ENCODE measurements at regions not wholly inside any gene's neighbourhood (a gene's known extent, or its start where the extent isn't known, plus 50 kb on each side); places are given as distances from the start of the nearest gene placed in this dataset.

DNA sequence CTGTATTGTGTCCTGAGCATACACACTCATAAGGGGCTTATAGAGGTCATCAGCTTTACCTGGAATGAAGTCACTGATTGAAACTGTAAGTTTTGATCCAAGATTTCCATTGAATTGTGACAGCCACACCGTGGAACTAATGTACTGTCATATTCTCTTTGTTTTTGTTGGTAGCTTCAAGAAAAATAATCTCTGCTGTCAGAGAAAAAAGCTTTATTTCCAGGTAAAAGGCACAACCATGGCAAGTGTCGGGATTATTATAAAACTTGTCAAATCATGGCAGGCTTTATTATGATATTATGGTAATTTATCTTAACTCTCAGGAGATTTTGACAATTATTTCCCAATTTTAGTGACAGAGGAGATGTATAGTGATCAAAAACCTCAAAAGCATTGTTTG lies 191.2 kb downstream of the FAM170A start:
- no peak for DNase-seq
- H3K27me3 ChIP-seq (ENCODE audit: control insufficient read depth, insufficient read depth, low read length), result no peaks in the 10 kb centered on the region
- no peak overlapping the region for H2AK5ac ChIP-seq (ENCODE audit: low read depth, low read length)
- no peaks in the 10 kb centered on the region for H3K4me1 ChIP-seq (ENCODE audit: control insufficient read depth, insufficient read depth, low read length)
- no peak overlapping the region for H3K18ac ChIP-seq (ENCODE audit: low read depth, low read length)
- H4K5ac ChIP-seq (ENCODE audit: low read depth, low read length), result no peak overlapping the region
- H4K91ac ChIP-seq (ENCODE audit: insufficient read depth, low read depth, low read length), result no peak overlapping the region
- no peak overlapping the region for H2AK9ac ChIP-seq (replicated peaks; ENCODE audit: low read depth, low read length, poor library complexity)
- dilution Hi-C loops (cut with HindIII; ENCODE audit: low sequenced_read_pairs, unreplicated experiment) (no loop called here), in situ Hi-C loops (cut with MboI; ENCODE audit: low sequenced_read_pairs) (no loop called here), intact Hi-C loops (cut with micrococcal nuclease) (no loop called here)
- ATAC-seq (ENCODE audit: low read depth), result no peak
- no peak overlapping the region for H3K14ac ChIP-seq (replicated peaks; ENCODE audit: low read depth, low read length)
- H3K9me1 ChIP-seq (ENCODE audit: insufficient read depth, low read length), result no peaks in the 10 kb centered on the region
- H3K23ac ChIP-seq (ENCODE audit: low read depth, low read length), result no peak overlapping the region
- H2BK20ac ChIP-seq (ENCODE audit: low read depth, low read length), result no peak overlapping the region
- H3K9ac ChIP-seq (ENCODE audit: low read depth, low read length), result no peak overlapping the region
- no peak overlapping the region for H2AFZ ChIP-seq (replicated peaks; ENCODE audit: low read length, poor library complexity)
- no peaks in the 10 kb centered on the region for H3K79me1 ChIP-seq (ENCODE audit: low read depth in 1 of 2, low read length in 2 of 2)
- no peak overlapping the region for H4K8ac ChIP-seq (ENCODE audit: low read depth in 2 of 2, low read length in 2 of 2)
- H2BK120ac ChIP-seq (ENCODE audit: low read depth, low read length), result no peak overlapping the region
- no peak overlapping the region for H3K4me3 ChIP-seq (ENCODE audit: insufficient read depth, low read depth, low read length)
- no peak overlapping the region for H3K4ac ChIP-seq (ENCODE audit: low read depth, low read length)
- TF ChIP-seq CHD1 (IDR thresholded peaks at IDR 0.05; ENCODE audit: low read depth, low read length), result no peak
- TF ChIP-seq, protein P1, sequence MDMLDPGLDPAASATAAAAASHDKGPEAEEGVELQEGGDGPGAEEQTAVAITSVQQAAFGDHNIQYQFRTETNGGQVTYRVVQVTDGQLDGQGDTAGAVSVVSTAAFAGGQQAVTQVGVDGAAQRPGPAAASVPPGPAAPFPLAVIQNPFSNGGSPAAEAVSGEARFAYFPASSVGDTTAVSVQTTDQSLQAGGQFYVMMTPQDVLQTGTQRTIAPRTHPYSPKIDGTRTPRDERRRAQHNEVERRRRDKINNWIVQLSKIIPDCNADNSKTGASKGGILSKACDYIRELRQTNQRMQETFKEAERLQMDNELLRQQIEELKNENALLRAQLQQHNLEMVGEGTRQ (IDR thresholded peaks at IDR 0.05; ENCODE audit: low read depth, low read length), result no peak
- TF ChIP-seq RAD21 (IDR thresholded peaks at IDR 0.05; ENCODE audit: low read length), result no peak
- TF ChIP-seq CEBPB (IDR thresholded peaks at IDR 0.05; ENCODE audit: low read depth, low read length), result no peak
- TF ChIP-seq MXI1 (IDR thresholded peaks at IDR 0.05; ENCODE audit: borderline replicate concordance, low read depth, low read length), result no peak
- TF ChIP-seq RFX5 (IDR thresholded peaks at IDR 0.05; ENCODE audit: low read depth, low read length), result no peak
- no peaks in the 10 kb centered on the region for H3K9me3 ChIP-seq (ENCODE audit: control insufficient read depth, insufficient read depth, low read length)
- no TSS peak for BruUV-seq (replicated peaks)
- CTCF ChIA-PET, result no interaction called here
- H3K56ac ChIP-seq (ENCODE audit: extremely low read depth, insufficient read depth, low read length), result no peak overlapping the region
- no peak overlapping the region for H2BK5ac ChIP-seq (ENCODE audit: low read depth, low read length, poor library complexity, severe bottlenecking)
- no peaks in the 10 kb centered on the region for H4K20me1 ChIP-seq (ENCODE audit: insufficient read depth, low read length)
- no peak overlapping the region for H3K4me2 ChIP-seq (ENCODE audit: low read depth, low read length)
- POLR2A ChIA-PET (ENCODE audit: unreplicated experiment), result no interaction called here
- no peaks in the 10 kb centered on the region for H3K36me3 ChIP-seq (ENCODE audit: control insufficient read depth, insufficient read depth, low read length)
- H3K27ac ChIP-seq (ENCODE audit: insufficient read depth, low read length), result no peak overlapping the region
- no CpG with 5 or more reads among the region's 2 CpGs for WGBS, 2 experiments (ENCODE audit: extremely low coverage in 2 of 2, insufficient read length in 1 of 2)
- no peak overlapping the region for H2BK15ac ChIP-seq (ENCODE audit: low read depth, low read length)
